Right cardiac atrium (tissue), 5 donors: ENCODE measurements at regions not wholly inside any gene's neighbourhood (a gene's known extent, or its start where the extent isn't known, plus 50 kb on each side); places are given as distances from the start of the nearest gene placed in this dataset.

Experiments
- ATAC-seq, 2 donors: fragments of 200-7000 bp; cut with Tn5 transposase; one replicate each; pipeline versions ENCODE4 v1.8.0 to v1.9.1; 2020; ENCODE audit warnings: moderate library complexity in 2 of 2, mild to moderate bottlenecking in 1 of 2
- DNase-seq, 3 donors: peaks; one replicate each; pipeline ENCODE4 v3.0.0-alpha.2; 2020
- H3K27ac ChIP-seq: one replicate; pipeline ENCODE4 v1.5.1; 2013; ENCODE audit warnings: mild to moderate bottlenecking, low read length, control low read depth, moderate library complexity
- H3K27me3 ChIP-seq: one replicate; pipeline ENCODE4 v1.6.1; 2013; ENCODE audit not compliant: control insufficient read depth, insufficient read depth
- H3K4me1 ChIP-seq: one replicate; pipeline ENCODE4 v1.6.1; 2013; ENCODE audit warnings: low read length; ENCODE audit not compliant: control insufficient read depth, insufficient read depth
- H3K4me3 ChIP-seq: one replicate; pipeline ENCODE4 v1.5.1; 2013; ENCODE audit warnings: low read length, control low read depth
- H3K9me3 ChIP-seq: one replicate; pipeline ENCODE4 v1.6.1; 2013; ENCODE audit warnings: low read length; ENCODE audit not compliant: control insufficient read depth
- WGBS: extraction: QIAGEN DNeasy Blood & Tissue Kit; methylation state at CpG from one replicate; pipeline ENCODE4 v1.1.7; 2013; 5-methylcytosine and 5-hydroxymethylcytosine counted together
- intact Hi-C, 4 donors: fragments of 100-400 bp; cut with DNase I; formaldehyde crosslinking; loops; one replicate each; pipeline versions ENCODE4 v1.11.0 to v1.14.0; 2022 to 2023
- donor health status: healthy with polysubstance abuse.
- donor health status: DM: no; HTN: yes; CAD: no.
- donor health status: DM: no; HTN: no; CAD: no.
- donor health status: DM: no; HTN: yes; CAD: no; lungs with severe emphysema.
- donor health status: DM: yes; HTN: yes; CAD: no.

GRCh38 chr3:187932530-187932929 is 187.3 kb upstream of the BCL6 start:
- Histone ChIP-seq H3K27me3 (no peaks in the 10 kb centered on the region), H3K4me3 (no peak overlapping the region), H3K9me3 (no peaks in the 10 kb centered on the region), H3K27ac (no peak overlapping the region), H3K4me1 (peaks cover 4% of the 10 kb centered on the region)
- intact Hi-C loops, result no loop called here
- WGBS, result 94% methylated on average over 6 of the region's 6 CpGs
- no peak for ATAC-seq
- no peak for DNase-seq

- Histone ChIP-seq H3K27ac (no peak overlapping the region), H3K4me1 (no peaks in the 10 kb centered on the region), H3K9me3 (no peaks in the 10 kb centered on the region), H3K4me3 (no peak overlapping the region), H3K27me3 (no peaks in the 10 kb centered on the region)
- intact Hi-C loops, result no loop called here
- 75% methylated on average over 17 of the region's 17 CpGs for WGBS
- DNase-seq (peak in 2 of 3 donors; percentile 53 to 58), ATAC-seq (peak in 1 of 2 donors; percentile 29)
Measured at GRCh38 chr3:187935623-187936156, 190.4 kb upstream of the BCL6 start.

GRCh38 chr3:187936676-187937075 is 191.4 kb upstream of the BCL6 start:
- 84% methylated on average over 1 of the region's 1 CpG for WGBS
- H3K4me1 ChIP-seq, result no peaks in the 10 kb centered on the region
- no peak for ATAC-seq

GRCh38 chr3:187939891-187940290 is 194.6 kb upstream of the BCL6 start:
- DNase-seq (no peak), ATAC-seq (no peak)
- WGBS, result 82% methylated on average over 2 of the region's 2 CpGs
- Histone ChIP-seq H3K4me1 (no peaks in the 10 kb centered on the region), H3K27ac (no peak overlapping the region), H3K4me3 (no peak overlapping the region), H3K27me3 (no peaks in the 10 kb centered on the region), H3K9me3 (no peaks in the 10 kb centered on the region)
- intact Hi-C loops, result no loop called here

More at GRCh38 chr3:187936676-187937075, 191.4 kb upstream of the BCL6 start:
- Histone ChIP-seq H3K27me3 (no peaks in the 10 kb centered on the region), H3K4me3 (no peak overlapping the region), H3K9me3 (no peaks in the 10 kb centered on the region), H3K27ac (no peak overlapping the region)
- no peak for DNase-seq
- intact Hi-C loops, result no loop called here

- 64% methylated on average over 4 of the region's 4 CpGs for WGBS
- no peak overlapping the region for H3K27ac ChIP-seq
Measured at GRCh38 chr3:187941135-187941847, 196.0 kb upstream of the BCL6 start.

GRCh38 chr3:187941848-187942194 is 196.6 kb upstream of the BCL6 start:
- ATAC-seq (no peak), DNase-seq (no peak)
- H3K4me3 ChIP-seq, result no peak overlapping the region
- H3K27ac ChIP-seq, result no peak overlapping the region
- H3K27me3 ChIP-seq, result no peaks in the 10 kb centered on the region
- WGBS, result 94% methylated on average over 2 of the region's 2 CpGs
- no peaks in the 10 kb centered on the region for H3K9me3 ChIP-seq
- H3K4me1 ChIP-seq, result no peaks in the 10 kb centered on the region
- intact Hi-C loops, result no loop called here

More at GRCh38 chr3:187941135-187941847, 196.0 kb upstream of the BCL6 start:
- Histone ChIP-seq H3K4me1 (no peaks in the 10 kb centered on the region), H3K27me3 (no peaks in the 10 kb centered on the region), H3K4me3 (no peak overlapping the region), H3K9me3 (no peaks in the 10 kb centered on the region)
- intact Hi-C loops, result no loop called here
- DNase-seq (no peak), ATAC-seq (no peak)

- ATAC-seq, result no peak
- no peaks in the 10 kb centered on the region for H3K27me3 ChIP-seq
- no peaks in the 10 kb centered on the region for H3K9me3 ChIP-seq
- DNase-seq, result no peak
- H3K4me3 ChIP-seq, result no peak overlapping the region
- 95% methylated on average over 10 of the region's 10 CpGs for WGBS
- H3K4me1 ChIP-seq, result no peaks in the 10 kb centered on the region
- H3K27ac ChIP-seq, result no peak overlapping the region
- intact Hi-C loops, result no loop called here
Measured at GRCh38 chr3:187942658-187943241, 197.5 kb upstream of the BCL6 start.

GRCh38 chr3:187943677-187944389 is 198.6 kb upstream of the BCL6 start:
- DNase-seq (no peak), ATAC-seq (no peak)
- Histone ChIP-seq H3K4me1 (no peaks in the 10 kb centered on the region), H3K9me3 (no peaks in the 10 kb centered on the region), H3K27me3 (no peaks in the 10 kb centered on the region), H3K4me3 (no peak overlapping the region), H3K27ac (no peak overlapping the region)
- intact Hi-C loops, result no loop called here
- WGBS, result 57% methylated on average over 7 of the region's 7 CpGs

GRCh38 chr3:187944390-187945179 is 199.3 kb upstream of the BCL6 start:
- Histone ChIP-seq H3K27me3 (no peaks in the 10 kb centered on the region), H3K27ac (no peak overlapping the region), H3K9me3 (no peaks in the 10 kb centered on the region), H3K4me1 (no peaks in the 10 kb centered on the region), H3K4me3 (no peak overlapping the region)
- ATAC-seq (no peak), DNase-seq (no peak)
- intact Hi-C loops, result loop anchor here in 1 of 4 donors (5.0 kb wide), 1 partner anchor 197 kb away; the partner anchor contains the start of gene BCL6
- WGBS, result 87% methylated on average over 10 of the region's 10 CpGs

GRCh38 chr3:187945374-187945773 is 200.1 kb upstream of the BCL6 start:
- WGBS, result 74% methylated on average over 2 of the region's 2 CpGs
- no peak overlapping the region for H3K4me3 ChIP-seq
- DNase-seq (no peak), ATAC-seq (no peak)
- no peaks in the 10 kb centered on the region for H3K4me1 ChIP-seq
- intact Hi-C loops, result loop anchor here in 1 of 4 donors (5.0 kb wide), 1 partner anchor 198 kb away; the partner anchor contains the start of gene BCL6
- H3K27ac ChIP-seq, result no peak overlapping the region
- no peaks in the 10 kb centered on the region for H3K27me3 ChIP-seq
- H3K9me3 ChIP-seq, result no peaks in the 10 kb centered on the region
